Cerebellar nuclear complex (tissue), 1 donor: ENCODE measurements at regions not wholly inside any gene's neighbourhood (a gene's known extent, or its start where the extent isn't known, plus 50 kb on each side); places are given as distances from the start of the nearest gene placed in this dataset.

Experiments
- DNase-seq, 2 experiments: peaks; one replicate each; lab custom pipeline; 2025; lab: John Stamatoyannopoulos, UW

GRCh38 chr20:39146394-39146793, 184.2 kb downstream of the DHX35 start:
- DNase-seq = no peak

- DNase-seq = no peak
Measured at GRCh38 chr20:39145921-39146320, 183.8 kb downstream of the DHX35 start.

GRCh38 chr20:39144757-39145156, 182.6 kb downstream of the DHX35 start:
- no peak for DNase-seq

DNA sequence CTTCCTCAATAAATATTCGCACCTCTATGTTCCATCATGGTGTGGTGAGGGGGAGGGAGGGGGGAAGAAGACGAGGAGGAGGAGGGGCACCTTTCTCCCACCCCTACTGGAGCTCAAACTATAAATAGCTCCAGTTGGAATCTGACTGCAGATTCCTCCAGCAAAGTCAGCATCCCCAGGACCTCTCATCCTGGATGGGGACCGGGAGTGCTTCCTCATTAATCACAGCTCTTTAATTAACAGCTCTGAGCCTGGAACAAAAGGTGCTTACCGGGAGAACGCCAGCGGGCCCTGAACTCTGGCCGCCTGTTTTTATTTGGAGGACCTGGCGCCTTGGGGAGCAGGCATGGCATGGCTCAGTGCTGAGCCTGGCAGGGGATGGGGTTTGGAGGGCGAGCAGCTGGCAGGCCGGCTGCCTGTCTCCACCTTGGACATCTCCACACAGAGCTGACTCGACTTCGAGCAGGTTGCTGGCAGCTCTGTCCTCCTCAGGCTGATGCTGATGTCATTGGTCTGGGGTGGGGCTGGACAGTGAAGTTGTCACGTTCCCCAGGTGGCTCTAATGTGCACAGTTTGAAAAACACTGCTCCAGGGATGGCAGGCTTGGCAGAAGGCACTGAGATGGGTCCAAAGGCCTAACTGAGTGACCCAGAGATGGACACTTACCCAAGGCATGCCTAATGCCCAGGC, 180.4 kb downstream of the DHX35 start:
- no peak for DNase-seq

- no peak for DNase-seq
Measured at GRCh38 chr20:39137299-39137698, 175.2 kb downstream of the DHX35 start.

DNA sequence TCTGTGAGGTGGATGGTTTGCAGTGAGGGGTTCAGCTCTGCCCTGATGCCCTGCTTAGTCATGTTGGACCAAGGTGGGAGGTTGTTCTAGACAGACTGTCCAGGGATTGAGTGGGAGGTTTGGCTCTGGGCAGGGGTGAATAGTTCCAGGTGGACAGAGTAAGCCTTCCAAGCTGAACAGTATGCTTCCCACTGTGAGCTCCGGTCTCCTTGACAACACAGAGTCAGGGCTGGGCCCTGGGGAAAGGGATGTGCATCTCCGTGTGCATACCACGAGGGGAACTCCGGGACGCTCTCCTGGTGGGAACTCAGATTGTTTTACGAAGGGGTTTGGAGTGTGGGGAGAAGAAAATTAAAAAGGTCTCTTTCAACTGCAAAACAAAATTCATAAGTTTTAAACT, 174.7 kb downstream of the DHX35 start:
- DNase-seq = no peak

DNA sequence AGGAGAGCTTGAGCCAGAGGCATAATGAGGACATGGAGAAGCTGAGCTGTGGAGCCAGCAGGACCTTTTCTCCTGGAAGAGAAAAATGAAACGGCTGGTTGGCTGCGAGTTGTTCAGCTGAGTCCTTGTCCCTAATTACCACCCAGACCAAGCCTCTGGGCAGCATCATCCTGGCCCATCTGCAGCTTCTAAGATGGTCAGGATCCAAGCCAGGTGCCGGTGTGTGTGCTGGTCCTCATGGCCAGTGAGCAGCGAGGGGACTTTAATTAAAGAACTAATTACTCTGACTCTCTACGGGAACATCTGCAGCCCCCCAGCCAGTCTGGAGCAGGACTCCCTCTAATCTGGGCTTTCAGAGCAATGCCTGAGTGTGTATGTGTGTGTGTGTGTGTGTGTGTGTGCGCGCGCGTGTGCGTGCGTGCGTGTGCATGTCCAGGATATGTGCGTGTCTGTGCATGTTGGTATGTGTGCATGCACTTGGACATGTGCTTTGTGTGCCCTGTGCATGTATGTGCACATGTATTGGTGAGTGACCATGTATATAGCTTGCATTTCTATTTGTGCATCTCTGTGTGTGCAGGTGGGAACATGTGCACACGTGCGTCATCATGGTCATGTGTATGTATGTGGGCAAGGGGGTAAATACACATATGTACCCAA, 173.9 kb downstream of the DHX35 start:
- DNase-seq = no peak

DNA sequence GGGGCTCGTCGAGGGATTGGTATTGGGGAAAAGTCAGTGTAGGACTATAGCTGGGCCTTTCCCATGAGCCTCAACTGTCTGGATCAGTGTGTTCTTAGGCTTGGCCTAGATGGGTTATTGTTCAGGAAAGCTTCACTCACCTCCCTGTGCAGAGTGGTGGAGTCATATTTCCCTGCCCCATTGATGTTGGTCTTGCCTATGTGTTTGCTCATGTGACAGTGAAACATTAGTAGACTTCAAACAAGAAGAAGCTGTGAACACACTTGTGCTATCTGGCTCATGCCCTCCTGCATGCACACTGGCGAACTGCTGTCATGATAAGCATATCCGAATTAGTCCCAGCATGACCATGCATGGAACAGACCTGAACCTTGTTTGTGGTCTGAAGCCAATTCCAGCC, 171.1 kb downstream of the DHX35 start:
- no peak for DNase-seq

DNA sequence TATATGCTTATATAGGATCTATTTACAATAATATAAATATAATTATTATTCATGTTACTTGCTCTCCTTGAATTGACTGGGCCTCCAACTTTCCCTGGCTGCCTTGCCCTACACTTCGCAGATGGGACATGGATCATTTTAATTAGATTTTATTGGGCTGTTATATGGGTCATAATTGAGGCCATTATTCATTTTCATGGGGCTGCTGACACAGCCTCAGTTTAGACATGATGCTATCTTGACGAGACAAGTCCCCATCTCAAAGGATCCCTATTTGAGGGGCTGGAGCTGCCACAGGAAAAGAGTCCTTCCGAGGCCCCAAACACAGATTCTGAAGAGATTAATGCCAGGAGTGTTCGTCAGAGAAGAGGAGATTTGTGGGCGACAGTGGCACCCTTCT, 170.4 kb downstream of the DHX35 start:
- DNase-seq = no peak

DNA sequence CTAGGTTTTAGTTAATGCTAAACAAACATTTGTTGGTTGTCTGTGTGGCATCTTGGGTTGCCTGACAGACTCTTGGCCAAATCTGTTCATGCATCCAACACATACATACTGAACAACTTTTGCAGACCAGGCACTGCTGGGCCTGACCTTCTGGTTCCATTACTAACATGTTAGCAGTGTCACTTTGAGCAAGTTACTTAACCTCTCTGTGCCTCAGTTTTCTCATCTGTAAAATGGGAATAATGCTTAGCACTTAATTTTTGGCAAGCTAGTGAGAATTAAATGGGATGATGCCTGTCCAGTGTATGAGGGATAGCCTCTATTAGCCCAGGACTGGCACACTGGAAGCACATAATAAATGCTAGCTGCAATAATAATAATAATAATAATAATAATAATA, 169.9 kb downstream of the DHX35 start:
- DNase-seq = no peak

DNA sequence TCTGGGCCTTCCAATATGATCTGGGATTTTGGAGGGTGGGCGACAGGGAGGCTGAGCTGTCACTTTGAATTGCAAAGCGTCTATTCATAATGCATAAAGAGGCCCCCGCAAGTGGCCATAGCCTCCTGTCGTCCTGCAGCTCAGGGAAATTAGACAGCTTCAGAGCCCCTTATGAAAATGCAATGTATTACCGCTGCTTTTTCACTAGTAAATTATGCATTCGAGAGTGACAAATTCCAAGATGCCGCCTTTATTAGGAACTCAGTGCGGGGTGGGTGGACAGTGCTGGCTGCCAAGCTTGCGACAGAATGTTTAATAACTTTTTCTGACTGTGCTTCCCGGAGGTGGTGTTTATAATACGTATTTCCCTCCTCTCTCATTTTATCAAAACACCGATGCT, 168.5 kb downstream of the DHX35 start:
- DNase-seq = no peak

- no peak for DNase-seq
Measured at GRCh38 chr20:39129523-39129922, 167.4 kb downstream of the DHX35 start.

DNA sequence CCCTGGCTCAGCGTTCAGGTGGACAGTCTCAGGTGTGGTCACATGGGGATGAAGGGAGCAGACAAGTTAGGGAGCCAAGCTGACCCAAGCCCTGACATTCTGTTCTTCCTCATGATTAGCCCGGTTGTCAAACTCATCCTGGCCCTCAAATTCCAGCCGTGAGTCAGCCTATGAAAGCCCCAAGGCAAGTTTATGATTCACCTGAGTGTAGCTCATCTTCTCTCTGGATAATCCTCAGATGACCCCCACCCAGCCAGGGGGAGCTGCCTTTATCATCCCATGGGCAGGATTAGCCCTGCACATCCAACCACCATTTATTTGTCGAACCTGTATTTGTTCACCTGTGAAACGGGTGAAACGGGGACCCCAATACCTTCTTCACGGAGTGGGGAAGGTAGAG, 161.9 kb downstream of the DHX35 start:
- DNase-seq = no peak

DNA sequence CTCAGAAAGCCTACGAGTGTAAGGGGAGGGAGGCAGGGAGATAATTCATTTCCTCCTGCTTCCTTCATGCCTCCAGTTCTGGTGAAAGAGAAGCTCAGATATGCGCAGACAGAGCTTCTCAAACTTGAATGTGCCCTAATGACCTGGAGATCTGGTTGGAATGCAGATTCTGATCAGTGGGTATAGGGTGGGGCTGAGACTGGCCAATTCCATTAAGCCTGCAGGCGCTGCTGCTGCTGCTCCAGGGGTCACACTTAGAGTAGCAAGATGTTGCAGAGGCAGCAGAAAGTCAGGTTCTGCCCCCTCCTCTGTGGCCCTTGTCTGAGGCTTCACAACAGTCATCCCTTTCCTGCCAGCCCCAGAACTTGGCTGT, 161.0 kb downstream of the DHX35 start:
- DNase-seq = no peak

DNA sequence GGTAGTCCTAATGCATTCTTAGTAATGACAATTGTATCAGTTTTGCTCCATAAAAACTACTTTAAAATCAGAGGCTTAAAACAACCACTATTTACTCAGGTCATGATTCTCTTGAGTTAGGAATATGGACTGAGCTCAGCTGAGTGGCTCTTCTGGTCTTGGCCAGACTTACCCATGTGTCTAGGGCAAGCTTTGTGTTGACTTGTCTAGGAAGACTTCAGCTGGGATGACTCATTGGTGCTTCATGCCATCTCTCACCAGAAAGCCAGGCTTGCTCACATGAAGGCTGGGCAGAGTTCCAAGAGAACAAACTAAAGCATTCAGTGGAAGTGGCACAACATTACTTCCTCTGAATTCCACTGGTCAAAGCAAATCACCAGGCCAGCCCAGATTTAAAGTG, 155.3 kb downstream of the DHX35 start:
- no peak for DNase-seq

DNA sequence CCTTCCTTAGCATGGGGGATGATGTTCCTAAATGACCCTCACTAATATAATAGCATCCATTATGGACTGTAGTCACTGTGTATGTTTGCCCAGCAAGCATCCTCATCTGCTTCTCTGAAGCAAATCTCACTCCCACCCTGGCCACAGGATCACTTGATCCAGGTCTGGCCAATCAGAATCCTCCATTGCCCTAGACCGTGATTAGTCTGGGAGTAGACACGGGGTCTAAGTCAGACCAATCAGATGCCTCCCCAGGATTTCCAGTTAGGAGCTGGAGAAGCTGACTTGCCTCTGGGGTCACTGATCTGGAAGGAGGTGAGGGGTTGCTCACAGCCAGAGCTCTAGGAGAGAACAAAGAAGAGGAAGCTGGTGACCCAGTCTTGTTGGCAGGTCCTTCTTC, 153.9 kb downstream of the DHX35 start:
- DNase-seq = no peak

DNA sequence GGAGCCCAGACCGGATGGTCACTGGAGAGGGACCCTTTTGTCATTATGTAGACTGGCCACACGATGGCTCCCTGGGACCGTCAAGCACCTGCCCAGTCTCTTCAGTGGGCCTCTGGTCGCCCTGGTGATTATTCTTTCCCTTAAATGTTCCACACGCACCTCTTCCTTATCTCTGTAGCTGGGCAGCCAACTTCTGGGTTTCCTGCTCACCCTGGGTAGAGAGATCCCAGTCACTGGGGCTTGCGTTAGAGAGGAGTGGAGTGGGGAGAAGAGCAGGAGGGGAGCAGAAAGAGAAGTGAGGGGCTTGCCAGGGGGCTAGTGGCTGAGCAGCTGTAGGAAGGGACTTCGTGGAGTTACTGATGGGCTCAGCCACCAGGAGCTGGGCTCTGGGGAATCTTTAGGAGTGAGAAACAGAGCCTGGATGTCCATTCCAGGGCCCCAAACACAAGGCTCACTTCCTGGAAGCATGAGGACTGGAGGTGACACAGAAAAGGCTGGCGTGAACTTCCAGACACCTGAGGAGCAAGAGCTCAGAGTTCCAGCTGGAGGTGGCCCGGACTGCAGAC, 150.1 kb downstream of the DHX35 start:
- no peak for DNase-seq

DNA sequence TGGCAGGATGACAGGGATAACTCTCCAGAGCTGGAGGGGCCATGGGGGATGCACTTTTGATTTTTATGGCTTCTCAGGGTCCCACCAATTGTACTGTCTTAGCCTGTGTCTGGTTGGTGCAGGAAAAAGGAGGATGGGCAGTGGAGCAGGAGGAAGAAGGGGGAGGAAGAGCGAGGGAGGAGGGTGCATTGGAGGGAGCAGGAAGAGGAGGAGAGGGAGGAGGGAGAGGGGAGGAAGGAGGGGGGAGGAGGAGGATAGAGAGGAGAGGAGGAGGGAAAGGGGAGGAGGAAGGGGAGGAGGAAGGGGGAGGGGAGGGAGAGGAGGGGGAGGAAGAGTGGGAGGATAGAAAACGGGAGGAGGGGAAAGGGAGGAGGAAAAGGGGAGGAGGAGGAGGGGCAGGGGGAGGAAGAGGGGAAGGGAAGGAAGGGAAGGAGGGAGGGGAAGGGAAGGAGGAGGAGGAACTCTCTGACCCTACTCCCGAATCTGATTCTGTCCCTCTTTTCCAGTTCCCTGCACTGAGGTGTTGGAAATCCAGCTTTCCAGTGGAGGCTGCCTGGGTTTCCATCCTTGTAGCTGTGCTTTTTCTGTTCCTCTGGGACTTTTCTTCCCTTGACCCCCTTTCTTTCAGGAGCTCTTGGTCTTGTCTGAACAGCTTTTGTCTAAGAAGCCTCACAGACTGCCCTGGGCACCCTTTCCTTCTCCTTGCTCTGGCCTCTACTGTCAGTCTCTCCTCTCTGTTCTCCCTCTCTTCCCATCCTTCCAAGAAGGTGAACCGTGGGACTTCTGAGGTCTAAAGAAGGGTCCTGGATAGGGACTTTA, 149.4 kb downstream of the DHX35 start:
- DNase-seq = no peak

GRCh38 chr20:39110819-39111136, 148.6 kb downstream of the DHX35 start:
- DNase-seq = no peak

- no peak for DNase-seq
Measured at GRCh38 chr20:39109933-39110818, 148.0 kb downstream of the DHX35 start.

GRCh38 chr20:39108746-39109145, 146.6 kb downstream of the DHX35 start:
- DNase-seq = no peak

DNA sequence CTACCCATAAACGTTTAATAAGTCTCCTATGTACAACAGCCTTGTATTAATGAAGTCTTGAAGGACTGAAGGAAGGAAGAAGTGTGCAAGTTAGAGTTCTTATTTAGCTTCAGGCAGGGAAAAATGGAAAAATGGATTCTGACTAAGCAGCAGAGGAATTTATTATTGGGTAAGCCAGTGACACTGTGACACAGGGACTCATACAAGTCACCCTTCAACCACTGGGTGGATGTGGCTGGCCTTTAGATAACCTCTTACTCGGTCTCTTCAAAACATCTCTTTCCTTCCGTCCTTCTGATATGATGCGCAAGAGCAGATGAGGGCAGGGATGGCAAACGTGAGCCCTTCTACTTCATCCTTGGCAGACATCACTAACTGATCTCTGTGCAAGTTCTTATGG, 145.6 kb downstream of the DHX35 start:
- DNase-seq = no peak
